Activated naive CD4-positive, alpha-beta T cell treated with anti-CD3 and anti-CD28 coated beads for 36 hours (primary cell): ENCODE measurements at regions not wholly inside any gene's neighbourhood (a gene's known extent, or its start where the extent isn't known, plus 50 kb on each side); places are given as distances from the start of the nearest gene placed in this dataset.
"Not testable (repeated sequence)": the region's sequence is repeated elsewhere in the genome, so short reads cannot be mapped to it uniquely, and the experiment has no call there.

Experiments
- CTCF ChIA-PET: fragments of 350-600 bp; sonication (Branson Sonifier 250); formaldehyde crosslinking; loops from one replicate; lab custom pipeline; 2021; ENCODE audit warnings: antibody characterized with exemption; lab: Charles Lee
- DNase-seq: peaks from one replicate; pipeline ENCODE4 v3.0.0-alpha.2; 2020
- H3K27ac Mint-ChIP-seq: one replicate; pipeline ENCODE4 v1.8.0; 2021; ENCODE audit warnings: mild to moderate bottlenecking, mixed read lengths
- H3K27me3 Mint-ChIP-seq: one replicate; pipeline ENCODE4 v1.8.0; 2021; ENCODE audit warnings: low read depth, mixed read lengths
- H3K36me3 Mint-ChIP-seq: one replicate; pipeline ENCODE4 v1.8.0; 2021; ENCODE audit warnings: low read depth, mixed read lengths
- H3K4me1 Mint-ChIP-seq: one replicate; pipeline ENCODE4 v1.8.0; 2021; ENCODE audit warnings: low read depth, mixed read lengths
- H3K4me3 Mint-ChIP-seq: one replicate; pipeline ENCODE4 v1.8.0; 2021; ENCODE audit warnings: mild to moderate bottlenecking, moderate library complexity, mixed read lengths
- H3K9me3 Mint-ChIP-seq: one replicate; pipeline ENCODE4 v1.8.0; 2021; ENCODE audit warnings: mixed read lengths
- intact Hi-C: fragments of 100-400 bp; cut with micrococcal nuclease; formaldehyde crosslinking; loops from one replicate; pipeline ENCODE4 v1.15.1; 2023

- H3K9me3 Mint-ChIP-seq, result peaks cover 6% of the 10 kb centered on the region
- H3K36me3 Mint-ChIP-seq, result no peaks in the 10 kb centered on the region
- no peak overlapping the region for H3K4me3 Mint-ChIP-seq
- intact Hi-C loops, result no loop called here
- no peak for DNase-seq
- no peak overlapping the region for H3K27ac Mint-ChIP-seq
- no peaks in the 10 kb centered on the region for H3K4me1 Mint-ChIP-seq
- CTCF ChIA-PET, result no interaction called here
- no peaks in the 10 kb centered on the region for H3K27me3 Mint-ChIP-seq
Measured at GRCh38 chr2:83113953-83114352, 1345.1 kb downstream of the SUCLG1 start.

- peaks cover 6% of the 10 kb centered on the region for H3K9me3 Mint-ChIP-seq
- DNase-seq, result no peak
- intact Hi-C loops, result no loop called here
- no peaks in the 10 kb centered on the region for H3K4me1 Mint-ChIP-seq
- no peak overlapping the region for H3K4me3 Mint-ChIP-seq
- no peaks in the 10 kb centered on the region for H3K36me3 Mint-ChIP-seq
- CTCF ChIA-PET, result no interaction called here
- no peak overlapping the region for H3K27ac Mint-ChIP-seq
- no peaks in the 10 kb centered on the region for H3K27me3 Mint-ChIP-seq
Measured at GRCh38 chr2:83112858-83113257, 1346.2 kb downstream of the SUCLG1 start.

GRCh38 chr2:83109284-83109683 is 1349.8 kb downstream of the SUCLG1 start:
- H3K27ac Mint-ChIP-seq, result no peak overlapping the region
- intact Hi-C loops, result no loop called here
- no peak for DNase-seq
- no peaks in the 10 kb centered on the region for H3K36me3 Mint-ChIP-seq
- H3K4me1 Mint-ChIP-seq, result no peaks in the 10 kb centered on the region
- CTCF ChIA-PET, result no interaction called here
- H3K4me3 Mint-ChIP-seq, result no peak overlapping the region
- peaks cover 8% of the 10 kb centered on the region for H3K9me3 Mint-ChIP-seq
- no peaks in the 10 kb centered on the region for H3K27me3 Mint-ChIP-seq

- intact Hi-C loops, result no loop called here
- no peaks in the 10 kb centered on the region for H3K27me3 Mint-ChIP-seq
- CTCF ChIA-PET, result no interaction called here
- DNase-seq, result no peak
- H3K4me3 Mint-ChIP-seq, result no peak overlapping the region
- no peaks in the 10 kb centered on the region for H3K36me3 Mint-ChIP-seq
- H3K4me1 Mint-ChIP-seq, result no peaks in the 10 kb centered on the region
- H3K9me3 Mint-ChIP-seq, result peaks cover 6% of the 10 kb centered on the region
- no peak overlapping the region for H3K27ac Mint-ChIP-seq
Measured at GRCh38 chr2:83106853-83107252, 1352.2 kb downstream of the SUCLG1 start.

- Mint-ChIP-seq H3K27ac (no peak overlapping the region), H3K27me3 (no peaks in the 10 kb centered on the region), H3K4me1 (no peaks in the 10 kb centered on the region), H3K4me3 (no peak overlapping the region), H3K36me3 (no peaks in the 10 kb centered on the region), H3K9me3 (peaks cover 10% of the 10 kb centered on the region)
- CTCF ChIA-PET, result no interaction called here
- intact Hi-C loops, result no loop called here
- DNase-seq, result no peak
Measured at GRCh38 chr2:83104202-83104601, 1354.9 kb downstream of the SUCLG1 start.

GRCh38 chr2:83103613-83104012 is 1355.5 kb downstream of the SUCLG1 start:
- CTCF ChIA-PET, result no interaction called here
- no peak for DNase-seq

GRCh38 chr2:83089051-83089450 is 1370.0 kb downstream of the SUCLG1 start:
- H3K9me3 Mint-ChIP-seq, intact Hi-C loops, H3K4me1 Mint-ChIP-seq: not testable (repeated sequence)

More at GRCh38 chr2:83103613-83104012, 1355.5 kb downstream of the SUCLG1 start:
- H3K9me3 Mint-ChIP-seq, result peaks cover 8% of the 10 kb centered on the region
- H3K27ac Mint-ChIP-seq, result no peak overlapping the region
- no peaks in the 10 kb centered on the region for H3K27me3 Mint-ChIP-seq
- intact Hi-C loops, result no loop called here
- H3K4me1 Mint-ChIP-seq, result no peaks in the 10 kb centered on the region
- no peaks in the 10 kb centered on the region for H3K36me3 Mint-ChIP-seq
- no peak overlapping the region for H3K4me3 Mint-ChIP-seq

GRCh38 chr2:83085869-83086268 is 1373.2 kb downstream of the SUCLG1 start:
- intact Hi-C loops, result no loop called here
- no peaks in the 10 kb centered on the region for H3K4me1 Mint-ChIP-seq
- H3K4me3 Mint-ChIP-seq, result no peak overlapping the region
- DNase-seq, result no peak
- no peak overlapping the region for H3K27ac Mint-ChIP-seq
- H3K36me3 Mint-ChIP-seq, result no peaks in the 10 kb centered on the region
- CTCF ChIA-PET, result no interaction called here
- H3K9me3 Mint-ChIP-seq, result no peaks in the 10 kb centered on the region
- H3K27me3 Mint-ChIP-seq, result no peaks in the 10 kb centered on the region

More at GRCh38 chr2:83089051-83089450, 1370.0 kb downstream of the SUCLG1 start:
- H3K4me3 Mint-ChIP-seq, H3K27me3 Mint-ChIP-seq, H3K27ac Mint-ChIP-seq, H3K36me3 Mint-ChIP-seq, DNase-seq, CTCF ChIA-PET: not testable (repeated sequence)

GRCh38 chr2:83081826-83082690 is 1377.0 kb downstream of the SUCLG1 start:
- CTCF ChIA-PET, result no interaction called here
- no peaks in the 10 kb centered on the region for H3K9me3 Mint-ChIP-seq
- intact Hi-C loops, result no loop called here
- H3K4me3 Mint-ChIP-seq, result no peak overlapping the region
- DNase-seq, result no peak
- H3K27me3 Mint-ChIP-seq, result no peaks in the 10 kb centered on the region
- no peaks in the 10 kb centered on the region for H3K4me1 Mint-ChIP-seq
- no peaks in the 10 kb centered on the region for H3K36me3 Mint-ChIP-seq
- H3K27ac Mint-ChIP-seq, result no peak overlapping the region

- H3K4me3 Mint-ChIP-seq, result no peak overlapping the region
- H3K36me3 Mint-ChIP-seq, result no peaks in the 10 kb centered on the region
- DNase-seq, result no peak
- no peaks in the 10 kb centered on the region for H3K27me3 Mint-ChIP-seq
- H3K4me1 Mint-ChIP-seq, result no peaks in the 10 kb centered on the region
- no peak overlapping the region for H3K27ac Mint-ChIP-seq
- no peaks in the 10 kb centered on the region for H3K9me3 Mint-ChIP-seq
- intact Hi-C loops, result no loop called here
- CTCF ChIA-PET, result no interaction called here
Measured at GRCh38 chr2:83079007-83079406, 1380.1 kb downstream of the SUCLG1 start.

GRCh38 chr2:83072767-83073166 is 1386.3 kb downstream of the SUCLG1 start:
- CTCF ChIA-PET, result no interaction called here
- Mint-ChIP-seq H3K27ac (no peak overlapping the region), H3K9me3 (no peaks in the 10 kb centered on the region), H3K4me1 (no peaks in the 10 kb centered on the region), H3K36me3 (no peaks in the 10 kb centered on the region), H3K27me3 (no peaks in the 10 kb centered on the region), H3K4me3 (no peak overlapping the region)
- no peak for DNase-seq
- intact Hi-C loops, result no loop called here

GRCh38 chr2:83071914-83072313 is 1387.2 kb downstream of the SUCLG1 start:
- Mint-ChIP-seq H3K36me3 (no peaks in the 10 kb centered on the region), H3K4me1 (no peaks in the 10 kb centered on the region), H3K27me3 (no peaks in the 10 kb centered on the region), H3K9me3 (no peaks in the 10 kb centered on the region), H3K27ac (no peak overlapping the region), H3K4me3 (no peak overlapping the region)
- no peak for DNase-seq
- CTCF ChIA-PET, result no interaction called here
- intact Hi-C loops, result no loop called here

- no peaks in the 10 kb centered on the region for H3K36me3 Mint-ChIP-seq
- DNase-seq, result no peak
- H3K4me3 Mint-ChIP-seq, result no peak overlapping the region
- H3K4me1 Mint-ChIP-seq, result no peaks in the 10 kb centered on the region
- CTCF ChIA-PET, result no interaction called here
- intact Hi-C loops, result no loop called here
- H3K27me3 Mint-ChIP-seq, result no peaks in the 10 kb centered on the region
- no peaks in the 10 kb centered on the region for H3K9me3 Mint-ChIP-seq
- H3K27ac Mint-ChIP-seq, result no peak overlapping the region
Measured at GRCh38 chr2:83071352-83071751, 1387.7 kb downstream of the SUCLG1 start.
